ENCODE measurements at regions not wholly inside any gene's neighbourhood (a gene's known extent, or its start where the extent isn't known, plus 50 kb on each side); places are given as distances from the start of the nearest gene placed in this dataset.

- H3K36me3 ChIP-seq, result no peaks in the 10 kb centered on the region
- DNase-seq (ENCODE audit: low spot score in 2 of 2), result no peak
- 93% methylated on average over 2 of the region's 2 CpGs for WGBS
- H3K4me1 ChIP-seq, result no peaks in the 10 kb centered on the region
- peaks cover 35% of the 10 kb centered on the region for H3K27me3 ChIP-seq
- H3K4me3 ChIP-seq, result no peak overlapping the region
- H3K9me3 ChIP-seq, result no peaks in the 10 kb centered on the region
- no peak overlapping the region for H3K27ac ChIP-seq
- TF ChIP-seq POLR2AphosphoS5 (IDR thresholded peaks at IDR 0.05), result no peak
- no peak for TF ChIP-seq POLR2A (IDR thresholded peaks at IDR 0.05)
- TF ChIP-seq EP300 (IDR thresholded peaks at IDR 0.05), result no peak
These were observed 149.5 kb downstream of the PHETA1 start for GRCh38 chr12:111219440-111219839.

DNA sequence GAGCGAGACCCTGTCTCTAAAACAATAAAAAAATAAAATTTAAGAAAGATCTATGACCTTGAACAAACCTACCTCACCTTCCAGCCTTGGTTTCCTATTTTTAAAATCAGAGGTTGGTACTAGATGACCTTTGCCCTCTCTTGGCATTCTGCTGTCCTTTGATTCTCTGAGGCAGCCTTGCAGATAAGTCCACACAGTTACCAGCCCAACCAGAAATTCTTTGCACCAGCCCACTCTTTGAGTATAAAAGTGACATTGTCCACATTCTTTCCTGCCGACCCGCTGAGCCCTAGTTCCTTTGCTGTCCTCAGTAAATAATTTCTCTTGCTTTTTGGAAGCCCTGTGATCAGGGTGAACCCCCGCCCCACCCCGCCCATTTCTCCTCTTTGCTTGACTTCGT is 150.4 kb downstream of the PHETA1 start:
- no peak overlapping the region for H3K27ac ChIP-seq
- TF ChIP-seq CTCF (IDR thresholded peaks at IDR 0.05) (no peak), EP300 (IDR thresholded peaks at IDR 0.05) (no peak), POLR2AphosphoS5 (IDR thresholded peaks at IDR 0.05) (no peak), POLR2A (IDR thresholded peaks at IDR 0.05) (no peak)
- no peak for DNase-seq (ENCODE audit: low spot score in 2 of 2)
- peaks cover 40% of the 10 kb centered on the region for H3K27me3 ChIP-seq
- no peaks in the 10 kb centered on the region for H3K9me3 ChIP-seq
- no peak overlapping the region for H3K4me3 ChIP-seq
- 77% methylated on average over 6 of the region's 6 CpGs for WGBS
- no peaks in the 10 kb centered on the region for H3K36me3 ChIP-seq
- H3K4me1 ChIP-seq, result no peaks in the 10 kb centered on the region

DNA sequence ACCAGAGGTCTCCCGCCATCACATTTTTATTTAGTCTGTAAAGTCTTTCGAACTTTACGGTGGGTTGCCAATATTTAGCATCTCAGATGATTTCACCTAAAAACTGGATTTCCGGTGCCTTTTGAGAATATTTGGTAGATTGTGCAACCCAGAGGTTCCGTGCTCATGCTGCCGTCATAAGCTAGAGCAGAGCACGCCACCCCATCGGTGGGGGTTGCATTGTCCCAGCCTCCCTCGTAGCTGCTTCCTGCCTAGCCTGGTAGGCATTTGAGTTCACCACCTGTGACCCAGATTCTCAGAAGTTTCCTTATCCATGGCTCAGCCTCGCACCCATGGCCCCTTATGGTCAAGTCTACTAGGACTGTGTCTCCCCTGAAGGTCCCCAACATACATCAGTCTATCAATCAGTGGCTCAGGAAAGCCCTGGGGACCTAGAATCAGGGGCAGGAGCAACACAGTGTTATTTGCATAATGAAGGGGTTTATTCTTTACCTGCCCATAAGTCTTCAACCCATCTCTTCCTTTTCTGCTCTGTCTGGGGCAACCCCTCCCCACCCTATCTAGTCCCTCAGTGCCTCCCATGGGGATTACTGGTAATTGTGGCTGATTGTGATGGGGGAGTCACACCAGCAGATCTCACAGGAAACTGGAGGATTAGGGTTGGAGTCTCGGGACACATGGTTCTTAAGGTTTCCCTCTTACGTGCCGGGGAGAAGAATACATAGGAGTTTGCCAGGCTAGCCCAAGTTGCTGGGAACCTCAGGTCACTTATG is 152.3 kb downstream of the PHETA1 start:
- Histone ChIP-seq H3K36me3 (no peaks in the 10 kb centered on the region), H3K4me3 (no peak overlapping the region), H3K27ac (no peak overlapping the region), H3K9me3 (no peaks in the 10 kb centered on the region), H3K4me1 (no peaks in the 10 kb centered on the region), H3K27me3 (peaks cover 53% of the 10 kb centered on the region)
- TF ChIP-seq CTCF (IDR thresholded peaks at IDR 0.05) (no peak), EP300 (IDR thresholded peaks at IDR 0.05) (no peak), POLR2A (IDR thresholded peaks at IDR 0.05) (no peak), POLR2AphosphoS5 (IDR thresholded peaks at IDR 0.05) (no peak)
- 75% methylated on average over 13 of the region's 13 CpGs for WGBS
- no peak for DNase-seq (ENCODE audit: low spot score in 2 of 2)

DNA sequence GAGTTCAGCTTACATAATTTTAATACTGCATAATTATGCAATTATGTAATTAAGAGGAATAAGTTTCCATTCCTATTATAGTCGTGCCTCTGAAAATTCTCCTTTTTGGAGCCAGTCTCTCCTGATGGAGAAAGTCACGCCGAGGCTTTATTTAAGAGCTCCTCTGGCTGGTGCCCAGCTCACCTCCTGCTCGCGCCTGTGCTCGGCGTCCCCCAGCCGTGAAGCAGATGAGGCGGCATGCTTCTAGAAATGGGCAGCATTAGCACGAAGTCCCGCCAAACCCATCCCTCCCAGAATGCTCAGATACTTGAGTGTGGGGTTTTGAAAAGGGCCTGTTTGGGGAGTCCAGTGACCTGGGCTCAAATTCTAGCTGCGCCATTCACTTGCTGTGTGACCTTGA is 153.0 kb downstream of the PHETA1 start:
- Histone ChIP-seq H3K27ac (no peak overlapping the region), H3K9me3 (no peaks in the 10 kb centered on the region), H3K27me3 (peaks cover 59% of the 10 kb centered on the region), H3K4me1 (no peaks in the 10 kb centered on the region), H3K36me3 (no peaks in the 10 kb centered on the region), H3K4me3 (no peak overlapping the region)
- DNase-seq (ENCODE audit: low spot score in 2 of 2), result no peak
- TF ChIP-seq CTCF (IDR thresholded peaks at IDR 0.05) (no peak), POLR2A (IDR thresholded peaks at IDR 0.05) (no peak), POLR2AphosphoS5 (IDR thresholded peaks at IDR 0.05) (no peak)
- WGBS, result 84% methylated on average over 11 of the region's 12 CpGs

GRCh38 chr12:111214401-111214800 is 154.5 kb downstream of the PHETA1 start:
- 75% methylated on average over 16 of the region's 16 CpGs for WGBS

More at GRCh38 chr12:111214401-111214800, 154.5 kb downstream of the PHETA1 start:
- no peak for DNase-seq (ENCODE audit: low spot score in 2 of 2)
- Histone ChIP-seq H3K27ac (no peak overlapping the region), H3K4me1 (no peaks in the 10 kb centered on the region), H3K36me3 (no peaks in the 10 kb centered on the region), H3K9me3 (no peaks in the 10 kb centered on the region), H3K27me3 (peaks cover 58% of the 10 kb centered on the region), H3K4me3 (no peak overlapping the region)
- no peak for TF ChIP-seq POLR2AphosphoS5 (IDR thresholded peaks at IDR 0.05)
- no peak for TF ChIP-seq POLR2A (IDR thresholded peaks at IDR 0.05)
- no peak for TF ChIP-seq EP300 (IDR thresholded peaks at IDR 0.05)
- TF ChIP-seq CTCF (IDR thresholded peaks at IDR 0.05), result no peak
